CD4-positive, CD25-positive, alpha-beta regulatory T cell (primary cell): ENCODE measurements at regions not wholly inside any gene's neighbourhood (a gene's known extent, or its start where the extent isn't known, plus 50 kb on each side); places are given as distances from the start of the nearest gene placed in this dataset.

Experiments used
- ATAC-seq, 2 donors: fragments of 150-1000 bp; cut with Tn5 transposase; one replicate each; pipeline ENCODE4 v1.10.0; 2021; ENCODE audit warnings: low read depth in 2 of 2, moderate number of reproducible peaks in 2 of 2, moderate library complexity in 1 of 2
- DNase-seq, 3 donors: peaks; one replicate each; pipeline versions ENCODE4 v3.0.0 to v3.0.0-alpha.2; 2012 to 2022; ENCODE audit warnings: mixed read lengths in 1 of 3
- H3K27ac ChIP-seq: one replicate; pipeline ENCODE4 v1.7.0; 2013; ENCODE audit warnings: mild to moderate bottlenecking, low read length; ENCODE audit not compliant: insufficient read depth, poor library complexity, severe bottlenecking
- H3K27me3 ChIP-seq: one replicate; pipeline ENCODE4 v1.7.0; 2013; ENCODE audit warnings: low read length; ENCODE audit not compliant: control insufficient read depth, insufficient read depth
- H3K36me3 ChIP-seq: one replicate; pipeline ENCODE4 v1.7.0; 2013; ENCODE audit warnings: mild to moderate bottlenecking, low read length, moderate library complexity; ENCODE audit not compliant: control insufficient read depth, insufficient read depth
- H3K4me1 ChIP-seq: 2 replicates; pipeline ENCODE4 v1.7.0; 2013; ENCODE audit warnings: mild to moderate bottlenecking, low read length; ENCODE audit not compliant: insufficient read depth, control insufficient read depth, poor library complexity, severe bottlenecking
- H3K4me3 ChIP-seq: one replicate; pipeline ENCODE4 v1.7.0; 2013; ENCODE audit warnings: low read depth, mild to moderate bottlenecking, low read length, moderate library complexity
- H3K9me3 ChIP-seq, 2 experiments: 1 replicate in 1 of 2; 2 replicates in 1 of 2; pipeline ENCODE4 v1.7.0; 2013; ENCODE audit warnings: low read length in 2 of 2, mild to moderate bottlenecking in 1 of 2, moderate library complexity in 1 of 2; ENCODE audit not compliant: control insufficient read depth in 2 of 2
- H3K27ac Mint-ChIP-seq, 3 donors: one replicate each; pipeline ENCODE4 v1.8.0; 2020 to 2022; ENCODE audit warnings: mild to moderate bottlenecking in 3 of 3, mixed read lengths in 3 of 3, moderate library complexity in 2 of 3
- H3K27me3 Mint-ChIP-seq: one replicate; pipeline ENCODE4 v1.8.0; 2022; ENCODE audit warnings: mild to moderate bottlenecking, mixed read lengths
- H3K36me3 Mint-ChIP-seq: one replicate; pipeline ENCODE4 v1.8.0; 2020; ENCODE audit warnings: mixed read lengths
- H3K4me1 Mint-ChIP-seq, 4 donors: one replicate each; pipeline ENCODE4 v1.8.0; 2020 to 2022; ENCODE audit warnings: mixed read lengths in 4 of 4, mild to moderate bottlenecking in 1 of 4
- H3K4me3 Mint-ChIP-seq, 4 donors: one replicate each; pipeline ENCODE4 v1.8.0; 2020 to 2022; ENCODE audit warnings: mild to moderate bottlenecking in 4 of 4, mixed read lengths in 4 of 4, moderate library complexity in 3 of 4
- H3K9me3 Mint-ChIP-seq, 7 donors: one replicate each; pipeline ENCODE4 v1.8.0; 2020 to 2022; ENCODE audit warnings: mixed read lengths in 7 of 7, mild to moderate bottlenecking in 3 of 7, moderate library complexity in 2 of 7

- Histone ChIP-seq H3K4me1 (peaks cover 25% of the 10 kb centered on the region), H3K4me3 (no peak overlapping the region), H3K9me3 (no peaks in the 10 kb centered on the region), H3K27me3 (peaks cover 15% of the 10 kb centered on the region), H3K27ac (no peak overlapping the region), H3K36me3 (no peaks in the 10 kb centered on the region)
- H3K27ac Mint-ChIP-seq: no peak overlapping the region
- no peak overlapping the region for H3K4me3 Mint-ChIP-seq
- no peaks in the 10 kb centered on the region for H3K9me3 Mint-ChIP-seq
- H3K27me3 Mint-ChIP-seq: peaks cover 70% of the 10 kb centered on the region
- no peak for ATAC-seq
- DNase-seq: no peak
- H3K36me3 Mint-ChIP-seq: no peaks in the 10 kb centered on the region
- H3K4me1 Mint-ChIP-seq: peaks cover 2 to 26% (median 13%) of the 10 kb centered on the region in 4 donors
These were observed 51.1 kb upstream of the TMEM33 start for GRCh38 chr4:41883988-41884734.

- Histone ChIP-seq H3K4me3 (peak overlapping the region; percentile 60), H3K4me1 (peaks cover 25% of the 10 kb centered on the region), H3K9me3 (no peaks in the 10 kb centered on the region), H3K36me3 (no peaks in the 10 kb centered on the region), H3K27me3 (peaks cover 18% of the 10 kb centered on the region), H3K27ac (no peak overlapping the region)
- Mint-ChIP-seq H3K36me3 (no peaks in the 10 kb centered on the region), H3K9me3 (no peaks in the 10 kb centered on the region), H3K27ac (no peak overlapping the region), H3K4me1 (peaks cover 2 to 30% (median 13%) of the 10 kb centered on the region in 4 donors), H3K4me3 (peak overlapping the region; percentile 4 to 78 (median 62)), H3K27me3 (peaks cover 83% of the 10 kb centered on the region)
- DNase-seq: peak; percentile 10 to 64 (median 40)
- peak; percentile 73 to 84 for ATAC-seq
These were observed 52.4 kb upstream of the TMEM33 start for GRCh38 chr4:41882625-41883347.

- Mint-ChIP-seq H3K36me3 (no peaks in the 10 kb centered on the region), H3K4me3 (peak overlapping the region; percentile 4 to 78 (median 62)), H3K4me1 (peaks cover 2 to 30% (median 13%) of the 10 kb centered on the region in 4 donors), H3K27ac (no peak overlapping the region), H3K27me3 (peaks cover 84% of the 10 kb centered on the region), H3K9me3 (no peaks in the 10 kb centered on the region)
- H3K27me3 ChIP-seq: peaks cover 24% of the 10 kb centered on the region
- no peaks in the 10 kb centered on the region for H3K36me3 ChIP-seq
- H3K9me3 ChIP-seq: no peaks in the 10 kb centered on the region
- peaks cover 25% of the 10 kb centered on the region for H3K4me1 ChIP-seq
- no peak overlapping the region for H3K27ac ChIP-seq
- DNase-seq (peak in 1 of 3 donors; percentile 9), ATAC-seq (no peak)
- peak overlapping the region; percentile 60 for H3K4me3 ChIP-seq
These were observed 53.1 kb upstream of the TMEM33 start for GRCh38 chr4:41881981-41882624.

DNA sequence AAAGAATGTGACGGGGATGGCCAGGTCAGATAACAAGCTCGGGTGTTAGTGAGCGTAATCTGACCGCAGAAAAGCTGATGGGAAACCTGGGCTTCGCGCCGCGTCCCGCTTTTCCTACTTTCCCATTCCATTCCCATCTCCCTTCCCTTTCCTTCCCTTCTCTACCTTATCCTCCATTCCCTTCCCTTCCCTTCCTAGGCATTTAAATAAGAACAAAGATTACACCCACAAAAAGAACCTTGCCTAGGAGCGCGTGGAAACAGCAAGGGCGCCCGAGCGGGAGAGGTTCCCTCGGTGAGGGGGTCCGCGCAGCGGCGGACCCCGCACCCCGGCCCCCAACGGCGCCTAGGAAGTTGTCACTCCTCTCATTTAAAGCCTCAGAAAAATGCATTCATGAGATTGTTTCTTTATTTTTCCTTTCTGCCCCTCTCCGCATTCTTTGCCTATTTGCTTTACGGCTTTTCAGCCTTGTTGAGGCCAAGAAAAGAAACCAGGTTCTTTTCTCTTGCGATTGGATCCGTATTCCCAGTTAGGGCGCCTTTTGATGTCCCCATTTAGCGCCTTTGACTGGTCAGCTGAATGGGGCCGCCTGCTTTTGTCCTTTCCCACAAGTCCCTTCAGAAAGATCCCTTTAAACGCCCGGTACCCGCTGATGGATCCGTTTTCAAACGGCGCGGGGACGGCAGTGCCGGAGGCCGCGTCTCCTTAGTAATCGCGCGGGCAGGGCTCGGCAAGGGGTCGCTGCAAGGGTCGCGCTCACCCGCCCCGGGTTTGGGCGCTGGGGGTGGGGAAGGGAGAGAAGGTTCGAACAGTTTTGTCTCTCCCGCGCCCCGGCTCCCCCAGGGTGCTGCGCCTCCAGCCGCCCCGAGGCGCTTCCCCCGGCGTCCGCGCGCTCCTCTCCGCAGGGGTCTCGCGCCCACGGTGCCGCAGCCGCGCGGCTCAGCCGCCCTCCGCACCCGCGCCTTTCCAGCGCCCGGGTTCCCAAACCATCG is 54.1 kb upstream of the TMEM33 start:
- H3K27me3 ChIP-seq: peaks cover 25% of the 10 kb centered on the region
- Mint-ChIP-seq H3K9me3 (no peaks in the 10 kb centered on the region), H3K4me3 (peak overlapping the region in 2 of 4 donors; percentile 60 to 62), H3K36me3 (no peaks in the 10 kb centered on the region), H3K27me3 (peaks cover 87% of the 10 kb centered on the region), H3K27ac (peak overlapping the region in 1 of 3 donors; percentile 77), H3K4me1 (peaks cover 2 to 30% (median 13%) of the 10 kb centered on the region in 4 donors)
- DNase-seq (no peak), ATAC-seq (no peak)
- H3K9me3 ChIP-seq: no peaks in the 10 kb centered on the region
- H3K4me1 ChIP-seq: peaks cover 25% of the 10 kb centered on the region
- H3K36me3 ChIP-seq: no peaks in the 10 kb centered on the region
- H3K4me3 ChIP-seq: no peak overlapping the region
- H3K27ac ChIP-seq: no peak overlapping the region

- ATAC-seq (no peak), DNase-seq (no peak)
- Histone ChIP-seq H3K4me1 (peaks cover 25% of the 10 kb centered on the region), H3K9me3 (no peaks in the 10 kb centered on the region), H3K36me3 (no peaks in the 10 kb centered on the region), H3K27ac (no peak overlapping the region), H3K27me3 (peaks cover 31% of the 10 kb centered on the region), H3K4me3 (no peak overlapping the region)
- no peak overlapping the region for H3K27ac Mint-ChIP-seq
- H3K4me1 Mint-ChIP-seq: peaks cover 6 to 30% (median 13%) of the 10 kb centered on the region in 4 donors
- H3K36me3 Mint-ChIP-seq: no peaks in the 10 kb centered on the region
- peaks cover 88% of the 10 kb centered on the region for H3K27me3 Mint-ChIP-seq
- H3K9me3 Mint-ChIP-seq: no peaks in the 10 kb centered on the region
- H3K4me3 Mint-ChIP-seq: peak overlapping the region in 2 of 4 donors; percentile 5 to 41
These were observed 55.0 kb upstream of the TMEM33 start for GRCh38 chr4:41880022-41880837.

GRCh38 chr4:41879552-41879951 is 55.7 kb upstream of the TMEM33 start:
- Mint-ChIP-seq H3K4me1 (peaks cover 6 to 30% (median 13%) of the 10 kb centered on the region in 4 donors), H3K36me3 (no peaks in the 10 kb centered on the region), H3K27ac (no peak overlapping the region), H3K9me3 (no peaks in the 10 kb centered on the region), H3K27me3 (peaks cover 88% of the 10 kb centered on the region), H3K4me3 (peak overlapping the region in 1 of 4 donors; percentile 45)
- Histone ChIP-seq H3K9me3 (no peaks in the 10 kb centered on the region), H3K27me3 (peaks cover 37% of the 10 kb centered on the region), H3K36me3 (no peaks in the 10 kb centered on the region), H3K27ac (no peak overlapping the region), H3K4me1 (peaks cover 25% of the 10 kb centered on the region), H3K4me3 (no peak overlapping the region)
- ATAC-seq: no peak
- DNase-seq: no peak
